HG03045 (cell line): ENCODE measurements at regions not wholly inside any gene's neighbourhood (a gene's known extent, or its start where the extent isn't known, plus 50 kb on each side); places are given as distances from the start of the nearest gene placed in this dataset.

Experiments used
- ATAC-seq: cut with Tn5 transposase; IDR thresholded peaks from one replicate; pipeline ENCODE4 v1.9.1; 2021; ENCODE audit warnings: mild to moderate bottlenecking, moderate library complexity; ENCODE audit not compliant: unreplicated experiment

DNA sequence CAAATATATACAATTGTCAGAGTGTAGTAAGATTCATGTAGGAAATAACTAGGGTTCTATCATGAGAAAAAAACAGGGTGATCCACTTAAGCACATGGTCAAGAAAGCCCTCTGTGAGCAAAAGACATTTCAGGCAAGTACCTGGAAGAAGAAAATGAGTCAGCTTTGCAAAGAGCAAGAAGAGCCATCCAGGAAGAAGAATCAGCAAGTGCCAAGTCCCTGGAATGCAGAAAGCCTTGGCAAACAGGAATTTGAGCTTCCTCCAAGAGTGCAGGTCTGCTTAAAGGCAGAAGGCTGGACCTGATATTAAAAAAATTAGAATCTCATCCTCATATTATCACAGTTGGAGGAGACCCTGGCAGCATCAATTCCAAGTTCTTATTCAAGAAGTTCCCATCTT is 188.5 kb upstream of the CELF4 start:
- no peak for ATAC-seq

- ATAC-seq: no peak
Measured at GRCh38 chr18:37742436-37742835, 176.8 kb upstream of the CELF4 start.

DNA sequence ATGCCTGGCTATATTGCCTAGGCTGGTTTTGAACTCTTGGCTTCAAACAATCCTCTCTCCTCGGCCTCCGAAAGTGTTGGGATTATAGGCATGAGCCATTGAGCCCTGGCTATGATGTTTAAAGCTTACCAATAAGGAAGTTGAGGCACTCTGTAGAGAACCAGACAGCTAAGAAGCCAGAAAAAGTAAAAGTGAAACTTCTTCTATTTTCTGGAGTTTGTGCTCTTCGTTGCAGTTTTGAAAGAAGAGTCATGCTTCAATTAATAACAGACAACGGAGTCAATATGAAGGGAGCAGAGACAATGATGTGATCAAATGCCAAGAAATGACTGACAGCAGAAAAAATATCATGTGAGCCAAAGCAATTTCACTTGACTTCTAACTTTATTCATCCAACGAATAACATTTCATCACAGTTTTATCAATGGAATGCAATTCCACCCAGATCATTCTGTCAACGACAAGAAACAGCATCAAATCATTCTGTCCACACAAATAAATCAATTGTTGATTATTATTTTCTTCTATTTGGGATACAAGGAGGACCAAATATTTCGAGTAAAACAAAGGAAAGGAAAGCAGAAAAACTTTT is 175.5 kb upstream of the CELF4 start:
- no peak for ATAC-seq

DNA sequence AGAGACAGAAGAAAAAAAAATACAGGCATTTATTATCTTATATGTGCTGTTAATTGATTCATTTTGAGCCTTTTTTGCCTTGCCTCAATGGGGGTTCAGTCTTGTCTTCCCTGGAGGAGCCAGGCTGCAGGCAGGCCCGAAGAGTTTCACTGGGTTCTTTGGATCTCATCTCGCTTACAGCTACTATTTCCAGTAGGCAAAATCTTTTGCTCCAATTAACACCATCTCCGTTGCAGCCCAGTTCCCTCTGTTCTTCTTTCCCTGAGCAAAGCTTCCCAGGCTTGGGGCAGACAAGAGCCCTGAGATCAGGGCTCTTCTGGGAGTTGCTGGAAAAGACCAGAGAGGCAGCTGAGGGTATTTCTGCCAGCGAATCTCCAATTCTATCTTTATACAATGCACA is 168.8 kb upstream of the CELF4 start:
- ATAC-seq: no peak

- ATAC-seq: no peak
Measured at GRCh38 chr18:37729716-37730115, 164.1 kb upstream of the CELF4 start.

- ATAC-seq: no peak
Measured at GRCh38 chr18:37724206-37724605, 158.6 kb upstream of the CELF4 start.

GRCh38 chr18:37721544-37722522 is 156.2 kb upstream of the CELF4 start:
- no peak for ATAC-seq

DNA sequence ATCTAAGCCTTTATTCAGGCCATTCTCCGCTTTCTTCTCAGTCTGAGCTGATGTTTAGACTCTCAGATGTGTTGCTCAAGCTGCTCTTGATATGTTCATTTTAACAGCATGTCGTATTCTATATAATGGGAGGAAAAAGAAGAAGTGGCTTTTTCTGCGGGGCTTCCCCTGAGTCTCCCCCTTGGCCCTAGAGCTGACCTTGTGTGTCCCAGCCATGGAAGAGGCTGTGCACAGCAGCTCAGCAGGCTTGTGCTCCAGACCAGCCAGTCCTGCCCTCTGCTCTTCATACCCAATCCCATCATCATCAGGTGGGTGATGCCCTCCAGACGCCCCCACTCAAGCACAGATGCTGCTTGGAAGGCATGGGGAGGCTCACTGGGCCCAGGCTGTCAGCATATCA is 155.1 kb upstream of the CELF4 start:
- no peak for ATAC-seq

DNA sequence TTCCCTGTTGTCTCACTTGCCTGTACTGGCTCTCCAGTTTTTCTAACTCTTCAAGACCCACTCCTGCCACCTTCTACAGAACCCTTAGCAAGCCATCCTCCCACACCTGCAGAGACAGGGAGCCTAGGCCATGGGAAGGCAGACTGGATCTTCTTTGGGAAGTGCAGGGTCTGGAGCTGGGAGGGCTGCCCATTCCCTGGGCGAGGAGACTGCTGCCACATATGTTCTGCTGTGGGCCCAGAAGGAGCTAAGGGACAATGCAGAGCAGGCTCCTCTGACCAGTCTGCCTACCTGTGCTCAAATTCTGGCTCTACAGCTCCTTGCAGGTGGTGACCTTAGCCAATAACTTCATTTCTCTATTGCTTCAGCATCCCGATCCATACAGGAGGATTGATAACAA is 152.1 kb upstream of the CELF4 start:
- ATAC-seq: no peak

- no peak for ATAC-seq
Measured at GRCh38 chr18:37717098-37717497, 151.5 kb upstream of the CELF4 start.

DNA sequence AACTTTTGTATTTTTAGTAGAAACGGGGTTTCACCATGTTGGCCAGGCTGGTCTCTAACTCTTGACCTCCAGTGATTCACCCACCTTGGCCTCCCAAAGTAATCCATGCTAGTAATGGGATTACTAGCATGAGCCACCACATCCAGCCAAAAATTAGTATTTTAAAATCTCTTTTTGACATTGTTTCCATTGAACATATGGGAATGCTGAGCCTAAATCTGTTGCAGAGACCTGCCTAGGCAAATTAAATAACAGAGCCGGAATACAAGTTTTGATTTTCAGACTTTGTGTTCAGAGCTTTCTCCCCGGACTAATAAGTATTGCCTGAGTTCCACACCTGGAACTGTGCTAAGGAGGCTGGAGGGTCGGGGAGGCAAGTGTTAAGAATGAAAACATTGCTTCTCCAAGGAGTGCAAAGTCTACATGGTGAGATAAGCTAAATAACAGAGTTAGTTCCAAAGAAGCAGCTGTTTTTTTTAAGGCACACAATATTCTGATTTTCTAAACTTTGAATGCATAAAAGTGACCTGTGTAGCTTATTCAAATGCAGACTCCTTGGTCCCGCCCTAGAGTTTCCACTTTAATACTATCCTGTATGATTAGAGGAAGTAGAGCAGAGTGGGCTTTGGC is 150.6 kb upstream of the CELF4 start:
- ATAC-seq: no peak

- no peak for ATAC-seq
Measured at GRCh38 chr18:37714691-37715090, 149.1 kb upstream of the CELF4 start.

- ATAC-seq: no peak
Measured at GRCh38 chr18:37712776-37713175, 147.2 kb upstream of the CELF4 start.

GRCh38 chr18:37711766-37712505 is 146.3 kb upstream of the CELF4 start:
- ATAC-seq: no peak

DNA sequence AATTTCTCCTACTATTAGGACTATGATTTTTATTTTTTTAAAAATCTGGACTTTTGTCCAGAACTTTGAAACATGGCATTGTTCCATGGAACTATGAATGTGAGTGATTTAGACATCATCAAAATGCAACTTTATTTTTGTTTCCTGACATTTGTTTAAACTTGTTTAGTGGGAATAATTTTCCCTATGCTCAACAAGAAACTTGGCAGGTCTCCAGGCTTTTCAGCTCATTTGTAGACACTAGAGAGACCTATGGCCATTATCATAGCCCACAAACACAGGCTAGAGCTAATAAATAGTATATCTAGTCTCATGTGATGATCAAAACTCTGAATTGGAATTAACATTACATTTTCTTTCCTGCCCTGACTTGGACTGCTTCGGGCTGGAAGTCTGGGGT is 145.1 kb upstream of the CELF4 start:
- ATAC-seq: no peak

DNA sequence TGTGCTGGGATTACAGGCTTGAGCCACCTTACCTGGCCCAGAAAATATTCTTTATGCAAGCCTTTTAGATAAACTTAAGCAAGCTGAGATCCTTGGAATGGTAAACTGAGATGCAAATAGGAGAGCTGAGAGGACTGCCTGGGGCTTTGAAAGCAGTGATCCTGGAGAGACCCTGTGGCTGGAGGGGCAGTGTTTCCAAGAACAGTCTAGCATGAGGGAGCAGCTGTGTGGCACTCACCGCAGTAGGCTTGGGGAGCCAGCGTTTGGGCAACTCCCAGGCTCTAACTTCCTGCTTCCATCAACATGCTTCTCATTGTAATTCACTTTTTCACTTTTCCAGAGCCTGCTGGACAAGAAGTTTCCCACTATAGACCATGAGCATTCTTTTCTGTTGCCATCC is 144.1 kb upstream of the CELF4 start:
- ATAC-seq: no peak

DNA sequence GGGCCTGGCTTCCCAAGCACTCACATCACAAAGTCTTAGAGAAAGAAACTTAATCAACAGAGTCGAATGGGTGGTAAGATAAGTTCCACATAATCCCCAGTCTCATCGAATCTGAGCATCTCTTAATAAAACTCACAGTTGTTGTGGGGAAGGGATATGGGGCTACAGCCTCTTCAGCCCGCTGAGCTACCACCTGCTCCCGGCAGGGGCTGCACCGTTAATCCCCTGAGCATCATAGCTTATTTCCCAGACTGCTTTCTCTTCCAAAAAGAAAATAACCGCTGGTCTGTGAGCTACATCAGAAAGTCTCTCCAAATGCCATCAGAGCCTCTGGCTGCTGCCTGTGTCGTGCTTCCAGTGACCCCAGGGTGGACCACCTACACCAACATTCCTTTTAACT is 139.4 kb upstream of the CELF4 start:
- no peak for ATAC-seq

DNA sequence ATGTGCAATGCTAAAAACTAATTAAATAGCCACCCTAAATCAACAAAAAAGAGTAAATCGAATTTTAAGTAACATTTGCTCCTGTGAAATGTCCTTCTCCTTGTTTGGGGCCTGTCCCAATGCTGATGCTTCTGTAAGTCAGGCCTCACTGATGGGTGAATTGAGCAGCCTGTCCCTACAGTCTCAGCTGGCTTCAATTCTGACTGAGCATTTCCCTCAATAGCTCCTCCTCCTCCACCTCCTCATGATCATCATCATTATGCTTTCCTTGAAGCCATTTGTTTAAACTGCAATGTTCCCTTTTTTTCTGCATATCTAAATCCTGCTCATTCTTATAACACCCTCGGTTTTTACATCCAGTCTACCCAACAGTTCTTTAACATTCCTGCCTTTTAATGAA is 137.2 kb upstream of the CELF4 start:
- no peak for ATAC-seq

GRCh38 chr18:37701967-37702366 is 136.4 kb upstream of the CELF4 start:
- ATAC-seq: no peak

- ATAC-seq: no peak
Measured at GRCh38 chr18:37698508-37699040, 133.0 kb upstream of the CELF4 start.

GRCh38 chr18:37694516-37694915 is 128.9 kb upstream of the CELF4 start:
- no peak for ATAC-seq
